ENCODE measurements at regions not wholly inside any gene's neighbourhood (a gene's known extent, or its start where the extent isn't known, plus 50 kb on each side); places are given as distances from the start of the nearest gene placed in this dataset.
A peak's percentile ranks its signal among the peaks of the same experiment; 100 is the strongest.
"Not testable (repeated sequence)": the region's sequence is repeated elsewhere in the genome, so short reads cannot be mapped to it uniquely, and the experiment has no call there.

GRCh38 chr9:138174954-138175353 is 297.4 kb downstream of the CACNA1B start:
- DNase-seq (ENCODE audit: low read depth); H3K4me3 ChIP-seq (replicated peaks; ENCODE audit: low read depth, low read length): not testable (repeated sequence)

GRCh38 chr9:138175354-138175753 is 297.8 kb downstream of the CACNA1B start:
- not testable (repeated sequence) for H3K4me3 ChIP-seq (replicated peaks; ENCODE audit: low read depth, low read length); DNase-seq (ENCODE audit: low read depth)

- H3K4me3 ChIP-seq (replicated peaks; ENCODE audit: low read depth, low read length); DNase-seq (ENCODE audit: low read depth): not testable (repeated sequence)
These were observed 299.5 kb downstream of the CACNA1B start for GRCh38 chr9:138177091-138177490.

- not testable (repeated sequence) for H3K4me3 ChIP-seq (replicated peaks; ENCODE audit: low read depth, low read length); DNase-seq (ENCODE audit: low read depth)
These were observed 301.4 kb downstream of the CACNA1B start for GRCh38 chr9:138179003-138179402.

- not testable (repeated sequence) for H3K4me3 ChIP-seq (replicated peaks; ENCODE audit: low read depth, low read length); DNase-seq (ENCODE audit: low read depth)
These were observed 302.1 kb downstream of the CACNA1B start for GRCh38 chr9:138179671-138180070.

GRCh38 chr9:138181963-138182362 is 304.4 kb downstream of the CACNA1B start:
- H3K4me3 ChIP-seq (replicated peaks; ENCODE audit: low read depth, low read length); DNase-seq (ENCODE audit: low read depth): not testable (repeated sequence)

GRCh38 chr9:138197156-138197555 is 319.6 kb downstream of the CACNA1B start:
- not testable (repeated sequence) for H3K4me3 ChIP-seq (replicated peaks; ENCODE audit: low read depth, low read length); DNase-seq (ENCODE audit: low read depth)

- H3K4me3 ChIP-seq (replicated peaks; ENCODE audit: low read depth, low read length); DNase-seq (ENCODE audit: low read depth): not testable (repeated sequence)
These were observed 321.4 kb downstream of the CACNA1B start for GRCh38 chr9:138198963-138199362.

GRCh38 chr9:138199917-138200316 is 322.3 kb downstream of the CACNA1B start:
- DNase-seq (ENCODE audit: low read depth); H3K4me3 ChIP-seq (replicated peaks; ENCODE audit: low read depth, low read length): not testable (repeated sequence)

- DNase-seq (ENCODE audit: low read depth); H3K4me3 ChIP-seq (replicated peaks; ENCODE audit: low read depth, low read length): not testable (repeated sequence)
These were observed 323.0 kb downstream of the CACNA1B start for GRCh38 chr9:138200481-138201142.

- not testable (repeated sequence) for DNase-seq (ENCODE audit: low read depth)
These were observed 323.7 kb downstream of the CACNA1B start for GRCh38 chr9:138201167-138201889.

GRCh38 chr9:138202043-138202442 is 324.5 kb downstream of the CACNA1B start:
- H3K4me3 ChIP-seq (replicated peaks; ENCODE audit: low read depth, low read length); DNase-seq (ENCODE audit: low read depth): not testable (repeated sequence)

More at GRCh38 chr9:138201167-138201889, 323.7 kb downstream of the CACNA1B start:
- H3K4me3 ChIP-seq (replicated peaks; ENCODE audit: low read depth, low read length), result not testable (repeated sequence)

GRCh38 chr9:138203304-138203703 is 325.7 kb downstream of the CACNA1B start:
- DNase-seq (ENCODE audit: low read depth), result peak; percentile 4
- not testable (repeated sequence) for H3K4me3 ChIP-seq (replicated peaks; ENCODE audit: low read depth, low read length)

GRCh38 chr9:138203872-138204271 is 326.3 kb downstream of the CACNA1B start:
- H3K4me3 ChIP-seq (replicated peaks; ENCODE audit: low read depth, low read length); DNase-seq (ENCODE audit: low read depth): not testable (repeated sequence)

- not testable (repeated sequence) for DNase-seq (ENCODE audit: low read depth); H3K4me3 ChIP-seq (replicated peaks; ENCODE audit: low read depth, low read length)
These were observed 328.5 kb downstream of the CACNA1B start for GRCh38 chr9:138206108-138206507.

- DNase-seq (ENCODE audit: low read depth); H3K4me3 ChIP-seq (replicated peaks; ENCODE audit: low read depth, low read length): not testable (repeated sequence)
These were observed 330.0 kb downstream of the CACNA1B start for GRCh38 chr9:138207300-138208179.

GRCh38 chr9:138209071-138209644 is 331.6 kb downstream of the CACNA1B start:
- peak; percentile 4 for DNase-seq (ENCODE audit: low read depth)
- not testable (repeated sequence) for H3K4me3 ChIP-seq (replicated peaks; ENCODE audit: low read depth, low read length)

- not testable (repeated sequence) for H3K4me3 ChIP-seq (replicated peaks; ENCODE audit: low read depth, low read length); DNase-seq (ENCODE audit: low read depth)
These were observed 332.9 kb downstream of the CACNA1B start for GRCh38 chr9:138210388-138210986.

All from fibroblast of pulmonary artery (primary cell).